ENCODE measurements at regions not wholly inside any gene's neighbourhood (a gene's known extent, or its start where the extent isn't known, plus 50 kb on each side); places are given as distances from the start of the nearest gene placed in this dataset.

DNA sequence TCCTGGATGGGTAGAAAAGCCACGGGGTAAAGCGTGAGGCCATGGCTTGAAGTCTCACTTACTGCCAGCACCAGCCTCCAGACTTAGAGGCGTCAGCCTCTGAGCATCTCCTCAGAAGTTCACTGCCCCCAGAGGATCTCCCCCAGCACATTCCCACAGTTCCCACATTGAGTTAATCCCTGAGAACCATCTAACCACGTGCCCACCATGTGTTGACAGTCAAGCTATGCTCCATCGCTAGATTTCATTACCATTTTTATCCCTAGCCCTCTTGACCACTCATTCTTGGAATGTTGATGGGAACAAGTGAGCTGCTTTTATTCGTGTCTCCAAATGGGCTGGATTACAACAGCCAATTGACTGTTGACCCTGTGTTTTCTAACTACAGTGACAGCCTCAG, 283.3 kb upstream of the IRX1 start:
- DNase-seq, result no peak

DNA sequence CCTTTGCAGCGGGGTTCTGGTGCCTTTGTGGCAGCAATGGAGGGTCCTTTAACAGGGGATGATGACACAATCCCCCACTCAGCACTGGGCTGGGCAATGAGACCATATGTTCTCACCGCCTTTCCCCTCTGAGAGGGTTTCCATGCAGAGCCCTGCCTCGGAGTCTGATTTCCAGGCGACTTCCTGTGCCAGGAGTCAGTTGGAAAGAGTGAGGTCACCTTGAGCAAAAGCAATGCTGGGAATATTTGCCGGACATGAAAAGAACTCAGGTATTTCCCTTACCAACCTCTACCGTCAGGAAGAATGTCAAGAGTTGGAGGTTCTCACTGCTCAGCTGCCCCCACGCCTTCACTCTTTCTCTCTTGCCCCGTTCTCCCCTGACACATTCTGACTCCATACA, 284.2 kb upstream of the IRX1 start:
- DNase-seq, result no peak

GRCh38 chr5:3310541-3311261, 284.9 kb upstream of the IRX1 start:
- DNase-seq, result no peak

GRCh38 chr5:3309538-3309937, 286.1 kb upstream of the IRX1 start:
- no peak for DNase-seq

GRCh38 chr5:3307982-3308621, 287.5 kb upstream of the IRX1 start:
- DNase-seq, result no peak

DNA sequence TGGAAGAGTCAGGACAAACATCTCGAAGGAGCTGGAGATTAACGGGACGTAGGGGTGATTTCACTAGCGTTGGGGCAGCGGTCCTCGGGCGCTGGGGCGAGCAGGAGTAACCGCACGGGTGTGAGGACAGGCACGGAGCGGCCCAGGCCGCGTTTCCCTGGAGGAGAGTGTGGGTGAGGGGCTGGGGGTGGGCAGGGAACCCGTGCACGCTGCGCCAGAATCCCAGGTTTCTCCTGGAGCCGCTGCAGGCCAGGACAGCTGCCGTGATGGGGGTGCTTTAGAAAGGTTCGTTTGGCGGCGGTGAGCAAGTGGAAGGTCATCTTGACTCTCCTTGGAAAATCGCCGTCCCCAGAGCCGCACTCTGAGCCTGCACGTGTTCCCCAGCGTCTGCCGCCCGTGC, 290.2 kb upstream of the IRX1 start:
- no peak for DNase-seq

GRCh38 chr5:3304346-3304745, 291.3 kb upstream of the IRX1 start:
- no peak for DNase-seq

GRCh38 chr5:3303777-3304176, 291.9 kb upstream of the IRX1 start:
- no peak for DNase-seq

- no peak for DNase-seq
Measured at GRCh38 chr5:3302228-3302627, 293.4 kb upstream of the IRX1 start.

GRCh38 chr5:3301306-3301705, 294.3 kb upstream of the IRX1 start:
- no peak for DNase-seq

DNA sequence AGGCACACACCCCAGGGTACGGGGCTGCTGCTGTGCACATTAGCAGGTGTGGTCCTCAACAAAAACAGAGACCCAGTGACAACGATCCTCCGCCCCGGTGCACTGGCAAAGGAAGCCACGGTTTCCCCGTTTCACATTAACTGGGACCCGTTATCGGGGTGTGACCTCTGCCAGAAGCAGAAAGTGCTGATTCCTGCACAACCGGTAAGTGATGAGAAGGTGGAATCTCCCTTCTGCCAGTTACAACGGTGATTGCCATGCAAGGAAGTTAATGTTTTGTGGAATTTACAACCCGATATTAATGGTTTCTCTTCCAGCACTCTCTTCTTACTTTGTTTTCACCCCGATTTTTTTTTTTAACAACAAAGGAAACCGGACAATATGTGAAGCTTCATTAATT, 294.9 kb upstream of the IRX1 start:
- DNase-seq, result no peak

GRCh38 chr5:3299441-3299840, 296.2 kb upstream of the IRX1 start:
- DNase-seq, result no peak

DNA sequence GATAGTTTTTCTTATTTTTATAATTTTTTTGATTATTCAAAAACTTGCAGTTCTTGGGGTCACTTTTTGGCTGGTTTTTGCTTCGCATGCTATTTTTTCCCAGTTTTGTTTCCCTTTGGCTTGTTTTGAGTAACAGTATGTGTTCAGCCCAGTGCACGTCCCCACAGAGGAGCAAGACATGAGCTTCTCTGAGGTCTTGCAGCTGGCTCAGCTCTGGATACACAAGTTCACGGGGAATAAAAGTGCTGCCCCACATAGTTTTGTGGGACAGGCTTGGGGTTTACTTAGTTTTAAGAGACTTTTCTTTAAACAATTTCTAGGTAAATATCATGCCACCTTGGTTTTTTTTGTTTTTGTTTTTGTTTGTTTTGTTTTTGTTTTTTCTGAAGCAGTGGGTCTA, 297.8 kb upstream of the IRX1 start:
- DNase-seq, result no peak

DNA sequence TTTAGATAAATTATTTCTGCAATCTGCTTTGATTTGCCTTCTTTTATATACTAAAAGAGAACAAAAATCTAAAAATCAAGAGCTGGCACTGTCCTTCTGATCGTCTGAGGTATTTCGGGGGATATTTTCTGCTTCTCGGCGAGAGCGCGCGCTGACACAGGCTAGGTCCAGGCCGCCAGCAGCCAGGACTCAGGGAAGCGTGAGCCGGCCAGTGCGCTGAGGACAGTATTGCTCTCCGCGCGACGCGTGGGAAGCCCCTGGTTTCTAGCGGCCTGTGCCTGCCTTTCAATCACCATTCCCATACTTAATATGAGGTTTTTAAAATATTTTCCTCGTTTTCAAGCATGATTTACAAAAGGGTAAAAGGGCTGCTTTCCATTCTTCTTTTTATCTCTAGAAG, 307.3 kb upstream of the IRX1 start:
- DNase-seq, result no peak

- no peak for DNase-seq
Measured at GRCh38 chr5:3287516-3287915, 308.1 kb upstream of the IRX1 start.

DNA sequence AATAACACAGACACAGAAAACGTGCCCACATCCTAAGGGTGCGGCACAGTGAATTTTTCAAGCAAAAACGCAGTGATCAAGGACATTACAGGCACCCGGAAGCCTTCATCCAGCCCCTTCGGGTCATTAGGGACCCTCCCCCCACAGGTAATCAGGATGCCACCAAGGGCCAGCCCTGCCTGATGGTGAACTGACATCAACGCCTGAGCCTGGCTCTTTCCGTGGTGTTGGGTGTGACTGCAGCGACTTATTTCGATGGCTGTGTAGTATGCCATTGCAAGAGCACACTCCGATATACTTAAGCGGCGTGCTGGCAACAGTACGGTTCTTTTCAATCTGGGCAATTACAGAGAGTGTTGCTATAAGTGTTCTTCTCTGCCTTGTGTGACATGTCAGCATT, 310.0 kb upstream of the IRX1 start:
- no peak for DNase-seq

DNA sequence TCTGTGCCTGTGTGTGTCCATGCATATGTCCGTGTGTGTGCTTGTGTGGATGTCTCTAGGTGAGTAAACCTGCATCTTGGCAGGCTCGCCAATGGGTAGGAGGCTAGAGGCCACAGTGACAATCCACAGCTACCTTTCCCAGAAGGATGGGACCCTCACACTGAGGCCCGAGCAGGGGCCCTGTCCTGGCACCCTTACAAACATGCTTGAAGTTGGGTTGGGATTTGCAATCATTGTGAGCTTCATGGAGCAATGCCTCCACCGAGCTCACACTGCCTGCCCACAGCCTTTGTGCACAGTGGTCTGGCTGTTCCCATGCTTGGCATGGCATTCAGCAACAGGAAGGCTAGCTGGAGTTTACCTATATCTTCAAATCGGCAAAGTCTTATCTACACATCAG, 311.1 kb upstream of the IRX1 start:
- DNase-seq, result no peak

DNA sequence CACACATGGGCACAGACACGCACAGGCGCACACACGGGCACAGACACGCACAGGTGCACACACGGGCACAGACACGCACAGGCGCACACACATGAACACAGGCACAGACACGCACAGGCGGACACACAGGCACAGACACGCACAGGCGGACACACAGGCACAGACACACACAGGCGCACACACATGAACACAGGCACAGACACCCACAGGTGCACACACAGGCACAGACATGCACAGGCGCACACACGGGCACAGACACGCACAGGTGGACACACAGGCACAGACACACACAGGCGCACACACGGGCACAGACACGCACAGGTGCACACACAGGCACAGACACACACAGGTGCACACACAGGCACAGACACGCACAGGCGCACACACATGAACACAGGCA, 312.8 kb upstream of the IRX1 start:
- DNase-seq, result no peak

- no peak for DNase-seq
Measured at GRCh38 chr5:3281366-3281765, 314.3 kb upstream of the IRX1 start.

- no peak for DNase-seq
Measured at GRCh38 chr5:3278643-3279042, 317.0 kb upstream of the IRX1 start.

DNA sequence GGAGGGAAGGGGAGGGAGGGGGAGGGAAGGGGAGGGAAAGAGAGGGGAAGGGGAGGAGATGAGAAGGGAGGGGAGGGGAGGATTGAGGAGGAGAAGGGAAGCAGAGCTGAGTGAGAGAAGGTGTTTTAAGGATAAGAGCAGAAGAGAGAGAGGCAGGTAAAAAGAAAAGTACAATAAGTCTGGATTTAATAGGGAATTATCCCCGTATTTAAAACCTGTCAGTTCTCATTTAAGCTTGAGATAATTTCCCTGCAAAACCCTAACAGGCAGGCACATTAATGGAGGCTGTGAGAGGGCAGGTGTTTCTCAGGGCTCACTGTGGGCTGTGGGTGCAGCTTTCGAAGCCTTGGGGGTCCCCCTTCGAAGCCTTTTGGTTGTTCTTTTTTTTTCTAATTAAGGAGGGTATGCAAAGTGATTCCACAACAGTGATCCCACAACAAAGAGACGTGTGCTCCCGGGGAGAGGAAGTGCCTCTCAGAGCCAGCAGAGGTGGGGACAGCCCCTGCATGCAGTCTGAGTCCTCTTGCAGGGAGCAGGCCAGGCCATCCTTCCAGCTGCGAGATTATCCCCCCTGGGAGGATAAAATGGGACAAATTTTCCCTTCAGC, 317.9 kb upstream of the IRX1 start:
- no peak for DNase-seq

- no peak for DNase-seq
Measured at GRCh38 chr5:3276896-3277295, 318.7 kb upstream of the IRX1 start.

GRCh38 chr5:3269395-3270169, 326.1 kb upstream of the IRX1 start:
- DNase-seq, result no peak

Measured in Kasumi-1 (cell line).